ENCODE measurements at regions not wholly inside any gene's neighbourhood (a gene's known extent, or its start where the extent isn't known, plus 50 kb on each side); places are given as distances from the start of the nearest gene placed in this dataset.

DNA sequence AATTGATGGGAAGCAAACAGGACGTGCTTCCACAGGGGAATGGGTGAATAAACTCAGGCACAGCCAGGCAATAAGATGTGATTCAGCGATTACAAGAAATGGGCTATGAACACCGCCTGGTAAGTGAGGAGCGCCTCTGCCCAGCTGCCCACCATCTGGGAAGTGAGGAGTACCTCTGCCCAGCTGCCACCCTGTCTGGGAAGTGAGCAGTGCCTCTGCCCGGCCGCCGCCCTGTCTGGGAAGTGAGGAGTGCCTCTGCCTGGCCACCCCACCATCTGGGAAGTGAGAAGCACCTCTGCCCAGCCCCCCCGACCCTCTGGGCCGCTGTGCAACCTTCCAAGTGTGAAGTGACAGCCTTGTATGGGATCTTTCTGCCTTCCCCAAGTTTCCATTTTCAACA lies 73.2 kb upstream of the PRR5 start:
- TF ChIP-seq, protein P1, sequence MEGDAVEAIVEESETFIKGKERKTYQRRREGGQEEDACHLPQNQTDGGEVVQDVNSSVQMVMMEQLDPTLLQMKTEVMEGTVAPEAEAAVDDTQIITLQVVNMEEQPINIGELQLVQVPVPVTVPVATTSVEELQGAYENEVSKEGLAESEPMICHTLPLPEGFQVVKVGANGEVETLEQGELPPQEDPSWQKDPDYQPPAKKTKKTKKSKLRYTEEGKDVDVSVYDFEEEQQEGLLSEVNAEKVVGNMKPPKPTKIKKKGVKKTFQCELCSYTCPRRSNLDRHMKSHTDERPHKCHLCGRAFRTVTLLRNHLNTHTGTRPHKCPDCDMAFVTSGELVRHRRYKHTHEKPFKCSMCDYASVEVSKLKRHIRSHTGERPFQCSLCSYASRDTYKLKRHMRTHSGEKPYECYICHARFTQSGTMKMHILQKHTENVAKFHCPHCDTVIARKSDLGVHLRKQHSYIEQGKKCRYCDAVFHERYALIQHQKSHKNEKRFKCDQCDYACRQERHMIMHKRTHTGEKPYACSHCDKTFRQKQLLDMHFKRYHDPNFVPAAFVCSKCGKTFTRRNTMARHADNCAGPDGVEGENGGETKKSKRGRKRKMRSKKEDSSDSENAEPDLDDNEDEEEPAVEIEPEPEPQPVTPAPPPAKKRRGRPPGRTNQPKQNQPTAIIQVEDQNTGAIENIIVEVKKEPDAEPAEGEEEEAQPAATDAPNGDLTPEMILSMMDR (IDR thresholded peaks at IDR 0.05) = no peak
- TF ChIP-seq POLR2A (IDR thresholded peaks at IDR 0.05) = no peak
